Mesenchymal stem cell (in vitro differentiated cells and primary cell): ENCODE measurements at regions not wholly inside any gene's neighbourhood (a gene's known extent, or its start where the extent isn't known, plus 50 kb on each side); places are given as distances from the start of the nearest gene placed in this dataset.

ENCODE experiments used
- DNase-seq: peaks from one replicate; pipeline ENCODE4 v3.0.0-alpha.2; 2013
- H2AFZ ChIP-seq: one replicate; pipeline ENCODE4 v1.6.1; 2013; ENCODE audit warnings: low read depth, mild to moderate bottlenecking, control low read depth, inconsistent platforms, low read length, moderate library complexity
- H2AK5ac ChIP-seq: 2 replicates; pipeline ENCODE4 v1.6.1; 2013; ENCODE audit warnings: low read length, moderate library complexity, mild to moderate bottlenecking, inconsistent platforms; ENCODE audit not compliant: severe bottlenecking
- H2BK120ac ChIP-seq: one replicate; pipeline ENCODE4 v1.6.1; 2013; ENCODE audit warnings: low read depth, mild to moderate bottlenecking, inconsistent platforms, low read length, moderate library complexity
- H2BK12ac ChIP-seq, 2 experiments: one replicate each; pipeline ENCODE4 v1.6.1; 2013; ENCODE audit warnings: inconsistent platforms in 2 of 2, low read length in 2 of 2, mild to moderate bottlenecking in 2 of 2, moderate library complexity in 2 of 2, control low read depth in 1 of 2
- H2BK15ac ChIP-seq: one replicate; pipeline ENCODE4 v1.6.1; 2013; ENCODE audit warnings: mild to moderate bottlenecking, low read depth, inconsistent platforms; ENCODE audit not compliant: poor library complexity, severe bottlenecking
- H2BK5ac ChIP-seq: 2 replicates; pipeline ENCODE4 v1.6.1; 2013; ENCODE audit warnings: low read depth, mild to moderate bottlenecking, low read length, control low read depth, inconsistent platforms; ENCODE audit not compliant: poor library complexity, severe bottlenecking
- H3K14ac ChIP-seq, 2 experiments: one replicate each; pipeline ENCODE4 v1.6.1; 2013; ENCODE audit warnings: inconsistent platforms in 2 of 2, low read length in 2 of 2, control low read depth in 1 of 2, mild to moderate bottlenecking in 1 of 2, moderate library complexity in 1 of 2
- H3K18ac ChIP-seq, 2 experiments: one replicate each; pipeline ENCODE4 v1.6.1; 2013; ENCODE audit warnings: inconsistent platforms in 2 of 2, low read length in 2 of 2, control low read depth in 1 of 2, low read depth in 1 of 2, mild to moderate bottlenecking in 1 of 2
- H3K23ac ChIP-seq, 2 experiments: one replicate each; pipeline ENCODE4 v1.6.1; 2013; ENCODE audit warnings: inconsistent platforms in 2 of 2, low read length in 2 of 2, mild to moderate bottlenecking in 2 of 2, moderate library complexity in 2 of 2, control low read depth in 1 of 2
- H3K27ac ChIP-seq: 2 replicates; pipeline ENCODE4 v1.5.1; 2013; ENCODE audit warnings: mild to moderate bottlenecking, moderate library complexity, low read length, control low read depth, inconsistent platforms; ENCODE audit not compliant: poor library complexity, severe bottlenecking
- H3K27me3 ChIP-seq, 2 experiments: 2 replicates each; pipeline versions ENCODE4 v1.6.1 to v1.7.0; 2013; ENCODE audit warnings: low read length in 2 of 2, mild to moderate bottlenecking in 2 of 2, moderate library complexity in 2 of 2, control low read depth in 1 of 2, inconsistent platforms in 1 of 2; ENCODE audit not compliant: control insufficient read depth in 1 of 2, insufficient read depth in 1 of 2
- H3K36me3 ChIP-seq, 2 experiments: 2 replicates each; pipeline versions ENCODE4 v1.6.1 to v1.7.0; 2013; ENCODE audit warnings: low read length in 2 of 2, control low read depth in 1 of 2, inconsistent platforms in 1 of 2, low read depth in 1 of 2, mild to moderate bottlenecking in 1 of 2; ENCODE audit not compliant: insufficient read depth in 2 of 2, control insufficient read depth in 1 of 2
- H3K4ac ChIP-seq, 2 experiments: one replicate each; pipeline ENCODE4 v1.6.1; 2013; ENCODE audit warnings: inconsistent platforms in 2 of 2, low read length in 2 of 2, mild to moderate bottlenecking in 2 of 2, moderate library complexity in 2 of 2, control low read depth in 1 of 2, low read depth in 1 of 2
- H3K4me1 ChIP-seq: 2 replicates; pipeline ENCODE4 v1.6.1; 2013; ENCODE audit warnings: low read depth, low read length, control low read depth; ENCODE audit not compliant: control insufficient read depth, insufficient read depth
- H3K4me2 ChIP-seq: 2 replicates; pipeline ENCODE4 v1.6.1; 2013; ENCODE audit warnings: low read length, mild to moderate bottlenecking, inconsistent platforms; ENCODE audit not compliant: poor library complexity, severe bottlenecking
- H3K4me3 ChIP-seq, 2 experiments: 2 replicates each; pipeline versions ENCODE4 v1.5.1 to v1.7.0; 2013; ENCODE audit warnings: low read length in 2 of 2, mild to moderate bottlenecking in 2 of 2, control low read depth in 1 of 2, low read depth in 1 of 2; ENCODE audit not compliant: insufficient read depth in 1 of 2
- H3K79me1 ChIP-seq: replicated peaks from 2 replicates; pipeline ENCODE4 v1.6.1; 2013; ENCODE audit warnings: mild to moderate bottlenecking, control low read depth, low read length, inconsistent platforms; ENCODE audit not compliant: poor library complexity, severe bottlenecking
- H3K9ac ChIP-seq: 2 replicates; pipeline ENCODE4 v1.7.0; 2013; ENCODE audit warnings: mild to moderate bottlenecking, low read length, moderate library complexity
- H3K9me3 ChIP-seq: 2 replicates; pipeline ENCODE4 v1.7.0; 2013; ENCODE audit warnings: mild to moderate bottlenecking, low read length; ENCODE audit not compliant: control insufficient read depth
- H4K8ac ChIP-seq: one replicate; pipeline ENCODE4 v1.6.1; 2013; ENCODE audit warnings: inconsistent platforms, mild to moderate bottlenecking, low read length, moderate library complexity
- H4K91ac ChIP-seq: one replicate; pipeline ENCODE4 v1.6.1; 2013; ENCODE audit warnings: mild to moderate bottlenecking, low read length, inconsistent platforms
- WGBS: methylation state at CpG from one replicate; pipeline ENCODE4 v1.1.7; 2013; ENCODE audit warnings: mixed read lengths; 5-methylcytosine and 5-hydroxymethylcytosine counted together

GRCh38 chr21:23045955-23046354, 2047.7 kb downstream of the NCAM2 start:
- Histone ChIP-seq H4K8ac (no peak overlapping the region), H3K36me3 (no peaks in the 10 kb centered on the region), H3K23ac (no peak overlapping the region), H3K4me2 (no peak overlapping the region), H3K79me1 (no peaks in the 10 kb centered on the region), H2BK120ac (no peak overlapping the region), H3K4ac (no peak overlapping the region), H2AFZ (no peak overlapping the region), H2BK5ac (no peak overlapping the region), H3K4me1 (no peaks in the 10 kb centered on the region), H2BK15ac (no peak overlapping the region), H3K18ac (no peak overlapping the region), H3K9me3 (no peaks in the 10 kb centered on the region), H4K91ac (no peak overlapping the region), H3K14ac (no peak overlapping the region), H3K27me3 (no peaks in the 10 kb centered on the region), H3K27ac (no peak overlapping the region), H3K9ac (no peak overlapping the region), H2BK12ac (no peak overlapping the region), H2AK5ac (no peak overlapping the region), H3K4me3 (no peak overlapping the region)
- DNase-seq, result no peak
- 80% methylated on average over 1 of the region's 1 CpG for WGBS

GRCh38 chr21:23067672-23068071, 2069.5 kb downstream of the NCAM2 start:
- no peak overlapping the region for H3K4me2 ChIP-seq
- H3K27ac ChIP-seq, result no peak overlapping the region
- no peaks in the 10 kb centered on the region for H3K4me1 ChIP-seq
- H3K9ac ChIP-seq, result no peak overlapping the region
- H3K4me3 ChIP-seq, result no peak overlapping the region
- no peak overlapping the region for H2BK15ac ChIP-seq
- no peak overlapping the region for H3K4ac ChIP-seq
- no peak overlapping the region for H2BK12ac ChIP-seq
- peaks cover 15% of the 10 kb centered on the region for H3K9me3 ChIP-seq
- DNase-seq, result no peak
- H3K18ac ChIP-seq, result no peak overlapping the region
- 0% methylated on average over 1 of the region's 2 CpGs for WGBS
- H4K8ac ChIP-seq, result no peak overlapping the region
- H2AFZ ChIP-seq, result no peak overlapping the region
- no peaks in the 10 kb centered on the region for H3K36me3 ChIP-seq
- H3K23ac ChIP-seq, result no peak overlapping the region
- H4K91ac ChIP-seq, result no peak overlapping the region
- no peak overlapping the region for H3K14ac ChIP-seq
- no peak overlapping the region for H2BK120ac ChIP-seq
- H2BK5ac ChIP-seq, result no peak overlapping the region
- no peaks in the 10 kb centered on the region for H3K27me3 ChIP-seq
- no peak overlapping the region for H2AK5ac ChIP-seq
- H3K79me1 ChIP-seq, result no peaks in the 10 kb centered on the region

GRCh38 chr21:23083242-23083641, 2085.0 kb downstream of the NCAM2 start:
- Histone ChIP-seq H3K9ac (no peak overlapping the region), H2AK5ac (no peak overlapping the region), H2BK120ac (no peak overlapping the region), H3K14ac (no peak overlapping the region), H3K4me2 (no peak overlapping the region), H3K27me3 (no peaks in the 10 kb centered on the region), H3K23ac (no peak overlapping the region), H3K79me1 (no peaks in the 10 kb centered on the region), H3K27ac (no peak overlapping the region), H3K9me3 (peaks cover 36% of the 10 kb centered on the region), H2AFZ (no peak overlapping the region), H2BK15ac (no peak overlapping the region), H3K4ac (no peak overlapping the region), H3K36me3 (no peaks in the 10 kb centered on the region), H4K8ac (no peak overlapping the region), H4K91ac (no peak overlapping the region), H2BK12ac (no peak overlapping the region), H3K18ac (no peak overlapping the region), H3K4me1 (no peaks in the 10 kb centered on the region), H3K4me3 (no peak overlapping the region), H2BK5ac (no peak overlapping the region)
- WGBS, result no CpG with 5 or more reads among the region's 2 CpGs
- no peak for DNase-seq

- H3K14ac ChIP-seq, result no peak overlapping the region
- H3K4ac ChIP-seq, result no peak overlapping the region
- no peak for DNase-seq
- no peak overlapping the region for H4K8ac ChIP-seq
- no peak overlapping the region for H3K4me2 ChIP-seq
- peaks cover 34% of the 10 kb centered on the region for H3K9me3 ChIP-seq
- H3K23ac ChIP-seq, result no peak overlapping the region
- no peak overlapping the region for H4K91ac ChIP-seq
- no peak overlapping the region for H2BK5ac ChIP-seq
- no peak overlapping the region for H2BK15ac ChIP-seq
- no peak overlapping the region for H3K27ac ChIP-seq
- no peak overlapping the region for H2BK120ac ChIP-seq
- WGBS, result no CpG with 5 or more reads among the region's 2 CpGs
- no peak overlapping the region for H2AK5ac ChIP-seq
- no peak overlapping the region for H2AFZ ChIP-seq
- no peaks in the 10 kb centered on the region for H3K27me3 ChIP-seq
- H3K9ac ChIP-seq, result no peak overlapping the region
- no peak overlapping the region for H3K18ac ChIP-seq
- H3K36me3 ChIP-seq, result no peaks in the 10 kb centered on the region
- no peak overlapping the region for H3K4me3 ChIP-seq
- no peaks in the 10 kb centered on the region for H3K79me1 ChIP-seq
- H2BK12ac ChIP-seq, result no peak overlapping the region
- no peaks in the 10 kb centered on the region for H3K4me1 ChIP-seq
Observed at GRCh38 chr21:23093259-23093658, 2095.1 kb downstream of the NCAM2 start.
